GM18873 (cell line): ENCODE measurements at regions not wholly inside any gene's neighbourhood (a gene's known extent, or its start where the extent isn't known, plus 50 kb on each side); places are given as distances from the start of the nearest gene placed in this dataset.

Experiments used
- ATAC-seq: cut with Tn5 transposase; IDR thresholded peaks from one replicate; pipeline ENCODE4 v1.9.1; 2021; ENCODE audit warnings: mild to moderate bottlenecking, moderate library complexity, moderate number of reproducible peaks; ENCODE audit not compliant: unreplicated experiment, low FRiP score

GRCh38 chr1:199138061-199138460, 499.2 kb downstream of the PTPRC start:
- no peak for ATAC-seq

- ATAC-seq, result no peak
Measured at GRCh38 chr1:199149591-199149990, 510.8 kb downstream of the PTPRC start.

- no peak for ATAC-seq
Measured at GRCh38 chr1:199150756-199151155, 511.9 kb downstream of the PTPRC start.

- peak; percentile 46 for ATAC-seq
Measured at GRCh38 chr1:199151634-199152425, 513.0 kb downstream of the PTPRC start.

- no peak for ATAC-seq
Measured at GRCh38 chr1:199152676-199153075, 513.8 kb downstream of the PTPRC start.

GRCh38 chr1:199155166-199156019, 516.6 kb downstream of the PTPRC start:
- ATAC-seq, result no peak

- ATAC-seq, result no peak
Measured at GRCh38 chr1:199157494-199157893, 518.7 kb downstream of the PTPRC start.

GRCh38 chr1:199160521-199161318, 521.9 kb downstream of the PTPRC start:
- ATAC-seq, result no peak

- no peak for ATAC-seq
Measured at GRCh38 chr1:199161319-199161680, 522.5 kb downstream of the PTPRC start.

- no peak for ATAC-seq
Measured at GRCh38 chr1:199161766-199162303, 523.0 kb downstream of the PTPRC start.

GRCh38 chr1:199163267-199163666, 524.4 kb downstream of the PTPRC start:
- no peak for ATAC-seq

GRCh38 chr1:199163670-199164069, 524.8 kb downstream of the PTPRC start:
- ATAC-seq, result no peak

- no peak for ATAC-seq
Measured at GRCh38 chr1:199167460-199167859, 528.6 kb downstream of the PTPRC start.

- no peak for ATAC-seq
Measured at GRCh38 chr1:199168888-199169585, 530.2 kb downstream of the PTPRC start.

GRCh38 chr1:199170711-199171110, 531.9 kb downstream of the PTPRC start:
- ATAC-seq, result no peak

- ATAC-seq, result peak; percentile 14
Measured at GRCh38 chr1:199172171-199173124, 533.6 kb downstream of the PTPRC start.

GRCh38 chr1:199173356-199173755, 534.5 kb downstream of the PTPRC start:
- peak; percentile 94 for ATAC-seq

- ATAC-seq, result no peak
Measured at GRCh38 chr1:199174336-199174735, 535.5 kb downstream of the PTPRC start.

- ATAC-seq, result no peak
Measured at GRCh38 chr1:199176713-199177112, 537.9 kb downstream of the PTPRC start.
